Bronchial epithelial cell (primary cell): ENCODE measurements at regions not wholly inside any gene's neighbourhood (a gene's known extent, or its start where the extent isn't known, plus 50 kb on each side); places are given as distances from the start of the nearest gene placed in this dataset.

Experiments used
- DNase-seq: peaks from one replicate; pipeline ENCODE4 v3.0.0-alpha.2; 2010; ENCODE audit warnings: low read depth
- FAIRE-seq: peaks from 2 replicates; lab custom pipeline; 2011; peaks lifted over from hg19 to GRCh38; lab: Jason Lieb, UNC
- H3K27me3 ChIP-seq: 2 replicates; pipeline ENCODE4 v1.5.1; 2011; ENCODE audit warnings: low read length; ENCODE audit not compliant: control insufficient read depth, insufficient read depth
- H3K36me3 ChIP-seq: 2 replicates; pipeline ENCODE4 v1.5.1; 2011; ENCODE audit warnings: low read length; ENCODE audit not compliant: control insufficient read depth, insufficient read depth
- H3K4me3 ChIP-seq: 2 replicates; pipeline ENCODE4 v1.5.1; 2011; ENCODE audit warnings: mild to moderate bottlenecking, low read depth, low read length, control low read depth
- CTCF ChIP-seq: IDR thresholded peaks from 2 replicates; pipeline ENCODE4 v1.5.1; 2011; ENCODE audit warnings: mild to moderate bottlenecking, moderate library complexity, low read length, control low read depth, inconsistent platforms; ENCODE audit not compliant: insufficient read depth, severe bottlenecking

DNA sequence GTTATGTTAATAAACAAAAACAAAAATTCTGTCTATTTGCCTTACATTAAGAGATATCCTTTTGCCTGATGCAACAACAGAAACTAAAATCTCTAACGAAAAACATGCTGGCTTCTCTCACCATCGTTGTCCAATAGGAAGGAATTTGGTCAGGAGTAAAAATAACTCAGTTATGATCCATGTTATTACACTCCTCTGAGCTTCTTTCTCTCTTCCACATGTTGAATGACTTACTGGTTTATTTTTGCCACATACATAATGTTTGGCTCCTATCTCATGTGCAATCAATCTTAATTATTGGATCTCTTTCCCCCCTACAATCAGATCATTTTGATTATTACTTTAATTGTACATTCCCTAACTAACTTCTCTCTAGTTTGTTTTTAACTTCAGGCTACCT is 688.4 kb downstream of the USP25 start:
- FAIRE-seq = no peak
- Histone ChIP-seq H3K27me3 (no peaks in the 10 kb centered on the region), H3K4me3 (no peak overlapping the region), H3K36me3 (no peaks in the 10 kb centered on the region)
- DNase-seq = peak; percentile 7
- TF ChIP-seq CTCF = no peak

- no peak overlapping the region for H3K4me3 ChIP-seq
- H3K27me3 ChIP-seq = no peaks in the 10 kb centered on the region
- no peak for TF ChIP-seq CTCF
- no peaks in the 10 kb centered on the region for H3K36me3 ChIP-seq
- FAIRE-seq (no peak), DNase-seq (peak; percentile 7)
These were observed 688.9 kb downstream of the USP25 start for GRCh38 chr21:16418642-16419041.

DNA sequence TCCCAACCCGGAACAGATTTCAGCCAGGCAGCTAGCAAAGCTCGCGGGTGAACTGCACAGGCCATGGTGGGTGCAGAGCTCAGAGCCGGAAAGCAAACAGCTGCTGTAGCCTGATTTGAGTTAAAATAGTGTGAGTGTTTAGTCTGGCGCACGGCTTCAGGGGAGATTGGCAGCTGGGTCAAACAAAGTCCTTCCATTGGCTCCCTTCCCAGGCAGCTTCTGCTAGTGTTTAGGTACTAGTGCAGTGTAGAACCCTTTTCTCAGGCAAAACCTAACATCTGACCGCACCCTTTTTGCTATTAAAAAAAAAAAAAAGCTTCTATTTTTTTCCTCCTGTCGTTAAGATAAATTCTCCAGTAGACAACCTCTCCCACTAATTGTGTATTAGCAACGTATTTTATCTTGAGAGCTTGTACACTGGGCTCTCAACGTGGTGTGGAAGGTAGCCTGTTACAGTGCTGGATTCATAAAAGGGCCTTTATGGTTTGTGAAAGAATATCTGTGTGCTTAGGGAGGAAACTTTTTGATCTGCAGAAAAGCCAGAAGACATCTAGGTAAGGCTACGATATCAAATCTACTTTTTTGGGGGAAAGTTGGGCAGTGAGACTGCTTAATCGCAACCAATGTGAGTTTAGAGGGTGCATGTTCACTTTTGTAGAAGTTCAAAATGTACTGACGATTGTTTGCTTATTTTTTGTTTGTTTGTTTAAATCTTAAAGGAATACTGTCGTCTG is 689.6 kb downstream of the USP25 start:
- no peak for TF ChIP-seq CTCF
- Histone ChIP-seq H3K36me3 (no peaks in the 10 kb centered on the region), H3K27me3 (no peaks in the 10 kb centered on the region), H3K4me3 (peak overlapping the region; percentile 31)
- peak; percentile 62 for DNase-seq
- no peak for FAIRE-seq

- FAIRE-seq = no peak
- TF ChIP-seq CTCF = no peak
- DNase-seq = peak; percentile 67
- Histone ChIP-seq H3K4me3 (peak overlapping the region; percentile 31), H3K27me3 (no peaks in the 10 kb centered on the region), H3K36me3 (no peaks in the 10 kb centered on the region)
These were observed 690.4 kb downstream of the USP25 start for GRCh38 chr21:16420031-16420724.

- Histone ChIP-seq H3K27me3 (no peaks in the 10 kb centered on the region), H3K4me3 (no peak overlapping the region), H3K36me3 (no peaks in the 10 kb centered on the region)
- DNase-seq (peak; percentile 6), FAIRE-seq (no peak)
- TF ChIP-seq CTCF = no peak
These were observed 691.2 kb downstream of the USP25 start for GRCh38 chr21:16421007-16421406.
